ENCODE measurements at regions not wholly inside any gene's neighbourhood (a gene's known extent, or its start where the extent isn't known, plus 50 kb on each side); places are given as distances from the start of the nearest gene placed in this dataset.

DNA sequence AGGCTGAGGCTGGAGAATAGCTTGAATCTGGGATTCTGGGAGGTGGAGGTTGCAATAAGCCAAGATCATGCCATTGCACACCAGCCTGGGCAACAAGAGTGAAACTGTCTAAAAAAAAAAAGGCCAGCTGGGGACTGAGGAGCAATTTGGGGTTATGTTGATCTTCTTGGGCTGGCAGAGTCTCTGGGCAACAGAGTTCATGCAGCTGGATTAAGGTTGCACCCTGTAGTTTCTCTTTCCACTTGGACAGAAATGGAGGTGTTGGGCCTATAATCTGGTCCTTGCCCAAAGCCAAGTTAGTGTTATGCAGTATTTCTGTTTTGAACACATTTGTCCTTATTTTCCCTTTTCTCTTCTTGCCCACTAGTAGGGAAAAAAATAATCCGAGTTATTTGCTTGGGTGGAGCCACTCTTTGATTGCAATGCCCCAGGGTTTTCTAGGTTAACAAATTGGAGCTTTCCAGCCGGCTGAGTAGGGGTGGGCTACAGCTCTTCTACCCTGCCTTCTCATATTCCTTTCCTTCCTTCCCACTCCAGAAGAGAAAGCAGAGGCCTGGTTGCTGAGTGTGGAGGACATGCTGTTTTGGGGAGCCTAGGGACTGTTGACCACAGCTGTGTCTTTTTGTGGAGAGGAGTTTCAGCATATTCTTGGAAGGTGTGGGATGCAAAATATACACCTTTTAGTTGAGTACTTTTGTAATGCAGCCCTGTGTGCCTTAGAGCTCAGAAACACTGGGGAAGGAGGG is 213.9 kb downstream of the SOX4 start:
- TF ChIP-seq, protein P1, sequence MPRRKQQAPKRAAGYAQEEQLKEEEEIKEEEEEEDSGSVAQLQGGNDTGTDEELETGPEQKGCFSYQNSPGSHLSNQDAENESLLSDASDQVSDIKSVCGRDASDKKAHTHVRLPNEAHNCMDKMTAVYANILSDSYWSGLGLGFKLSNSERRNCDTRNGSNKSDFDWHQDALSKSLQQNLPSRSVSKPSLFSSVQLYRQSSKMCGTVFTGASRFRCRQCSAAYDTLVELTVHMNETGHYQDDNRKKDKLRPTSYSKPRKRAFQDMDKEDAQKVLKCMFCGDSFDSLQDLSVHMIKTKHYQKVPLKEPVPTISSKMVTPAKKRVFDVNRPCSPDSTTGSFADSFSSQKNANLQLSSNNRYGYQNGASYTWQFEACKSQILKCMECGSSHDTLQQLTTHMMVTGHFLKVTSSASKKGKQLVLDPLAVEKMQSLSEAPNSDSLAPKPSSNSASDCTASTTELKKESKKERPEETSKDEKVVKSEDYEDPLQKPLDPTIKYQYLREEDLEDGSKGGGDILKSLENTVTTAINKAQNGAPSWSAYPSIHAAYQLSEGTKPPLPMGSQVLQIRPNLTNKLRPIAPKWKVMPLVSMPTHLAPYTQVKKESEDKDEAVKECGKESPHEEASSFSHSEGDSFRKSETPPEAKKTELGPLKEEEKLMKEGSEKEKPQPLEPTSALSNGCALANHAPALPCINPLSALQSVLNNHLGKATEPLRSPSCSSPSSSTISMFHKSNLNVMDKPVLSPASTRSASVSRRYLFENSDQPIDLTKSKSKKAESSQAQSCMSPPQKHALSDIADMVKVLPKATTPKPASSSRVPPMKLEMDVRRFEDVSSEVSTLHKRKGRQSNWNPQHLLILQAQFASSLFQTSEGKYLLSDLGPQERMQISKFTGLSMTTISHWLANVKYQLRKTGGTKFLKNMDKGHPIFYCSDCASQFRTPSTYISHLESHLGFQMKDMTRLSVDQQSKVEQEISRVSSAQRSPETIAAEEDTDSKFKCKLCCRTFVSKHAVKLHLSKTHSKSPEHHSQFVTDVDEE (CRISPR knock-in tag; IDR thresholded peaks at IDR 0.05): no peak
- TF ChIP-seq ARNTL (CRISPR knock-in tag; IDR thresholded peaks at IDR 0.05; ENCODE audit: borderline replicate concordance, low read depth) (no peak), PPARA (CRISPR knock-in tag; IDR thresholded peaks at IDR 0.05; ENCODE audit: borderline replicate concordance) (no peak), ZNF70 (CRISPR knock-in tag; IDR thresholded peaks at IDR 0.05) (no peak), ZNF565 (CRISPR knock-in tag; conservative IDR thresholded peaks at IDR 0.05; ENCODE audit: low read depth) (no peak), ZFP30 (CRISPR knock-in tag; IDR thresholded peaks at IDR 0.05) (no peak), TOX (CRISPR knock-in tag; IDR thresholded peaks at IDR 0.05; ENCODE audit: borderline replicate concordance) (no peak), TCF4 (CRISPR knock-in tag; IDR thresholded peaks at IDR 0.05; ENCODE audit: borderline replicate concordance) (no peak)
- TF ChIP-seq, protein P2, sequence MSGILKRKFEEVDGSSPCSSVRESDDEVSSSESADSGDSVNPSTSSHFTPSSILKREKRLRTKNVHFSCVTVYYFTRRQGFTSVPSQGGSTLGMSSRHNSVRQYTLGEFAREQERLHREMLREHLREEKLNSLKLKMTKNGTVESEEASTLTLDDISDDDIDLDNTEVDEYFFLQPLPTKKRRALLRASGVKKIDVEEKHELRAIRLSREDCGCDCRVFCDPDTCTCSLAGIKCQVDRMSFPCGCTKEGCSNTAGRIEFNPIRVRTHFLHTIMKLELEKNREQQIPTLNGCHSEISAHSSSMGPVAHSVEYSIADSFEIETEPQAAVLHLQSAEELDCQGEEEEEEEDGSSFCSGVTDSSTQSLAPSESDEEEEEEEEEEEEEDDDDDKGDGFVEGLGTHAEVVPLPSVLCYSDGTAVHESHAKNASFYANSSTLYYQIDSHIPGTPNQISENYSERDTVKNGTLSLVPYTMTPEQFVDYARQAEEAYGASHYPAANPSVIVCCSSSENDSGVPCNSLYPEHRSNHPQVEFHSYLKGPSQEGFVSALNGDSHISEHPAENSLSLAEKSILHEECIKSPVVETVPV (CRISPR knock-in tag; IDR thresholded peaks at IDR 0.05): no peak
- TF ChIP-seq, protein P3, sequence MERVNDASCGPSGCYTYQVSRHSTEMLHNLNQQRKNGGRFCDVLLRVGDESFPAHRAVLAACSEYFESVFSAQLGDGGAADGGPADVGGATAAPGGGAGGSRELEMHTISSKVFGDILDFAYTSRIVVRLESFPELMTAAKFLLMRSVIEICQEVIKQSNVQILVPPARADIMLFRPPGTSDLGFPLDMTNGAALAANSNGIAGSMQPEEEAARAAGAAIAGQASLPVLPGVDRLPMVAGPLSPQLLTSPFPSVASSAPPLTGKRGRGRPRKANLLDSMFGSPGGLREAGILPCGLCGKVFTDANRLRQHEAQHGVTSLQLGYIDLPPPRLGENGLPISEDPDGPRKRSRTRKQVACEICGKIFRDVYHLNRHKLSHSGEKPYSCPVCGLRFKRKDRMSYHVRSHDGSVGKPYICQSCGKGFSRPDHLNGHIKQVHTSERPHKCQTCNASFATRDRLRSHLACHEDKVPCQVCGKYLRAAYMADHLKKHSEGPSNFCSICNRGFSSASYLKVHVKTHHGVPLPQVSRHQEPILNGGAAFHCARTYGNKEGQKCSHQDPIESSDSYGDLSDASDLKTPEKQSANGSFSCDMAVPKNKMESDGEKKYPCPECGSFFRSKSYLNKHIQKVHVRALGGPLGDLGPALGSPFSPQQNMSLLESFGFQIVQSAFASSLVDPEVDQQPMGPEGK (CRISPR knock-in tag; IDR thresholded peaks at IDR 0.05; ENCODE audit: borderline replicate concordance): no peak
- TF ChIP-seq, protein P4, sequence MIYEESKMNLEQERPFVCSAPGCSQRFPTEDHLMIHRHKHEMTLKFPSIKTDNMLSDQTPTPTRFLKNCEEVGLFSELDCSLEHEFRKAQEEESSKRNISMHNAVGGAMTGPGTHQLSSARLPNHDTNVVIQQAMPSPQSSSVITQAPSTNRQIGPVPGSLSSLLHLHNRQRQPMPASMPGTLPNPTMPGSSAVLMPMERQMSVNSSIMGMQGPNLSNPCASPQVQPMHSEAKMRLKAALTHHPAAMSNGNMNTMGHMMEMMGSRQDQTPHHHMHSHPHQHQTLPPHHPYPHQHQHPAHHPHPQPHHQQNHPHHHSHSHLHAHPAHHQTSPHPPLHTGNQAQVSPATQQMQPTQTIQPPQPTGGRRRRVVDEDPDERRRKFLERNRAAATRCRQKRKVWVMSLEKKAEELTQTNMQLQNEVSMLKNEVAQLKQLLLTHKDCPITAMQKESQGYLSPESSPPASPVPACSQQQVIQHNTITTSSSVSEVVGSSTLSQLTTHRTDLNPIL (CRISPR knock-in tag; IDR thresholded peaks at IDR 0.05; ENCODE audit: low read depth): no peak
